HG02759 (cell line): ENCODE measurements at regions not wholly inside any gene's neighbourhood (a gene's known extent, or its start where the extent isn't known, plus 50 kb on each side); places are given as distances from the start of the nearest gene placed in this dataset.
"Not testable (repeated sequence)": the region's sequence is repeated elsewhere in the genome, so short reads cannot be mapped to it uniquely, and the experiment has no call there.

ENCODE experiments used
- ATAC-seq: cut with Tn5 transposase; IDR thresholded peaks from one replicate; pipeline ENCODE4 v1.9.1; 2021; ENCODE audit warnings: mild to moderate bottlenecking, moderate library complexity; ENCODE audit not compliant: unreplicated experiment

- peak; percentile 1 for ATAC-seq
These were observed 120.4 kb upstream of the ZNF184 start for GRCh38 chr6:27593200-27593818.

- ATAC-seq = peak; percentile 94
These were observed 119.7 kb upstream of the ZNF184 start for GRCh38 chr6:27592481-27593199.

GRCh38 chr6:27591699-27592480, 119.0 kb upstream of the ZNF184 start:
- ATAC-seq = no peak

GRCh38 chr6:27585316-27585715, 112.4 kb upstream of the ZNF184 start:
- not testable (repeated sequence) for ATAC-seq

GRCh38 chr6:27584326-27584725, 111.4 kb upstream of the ZNF184 start:
- ATAC-seq = no peak

- ATAC-seq = no peak
These were observed 110.2 kb upstream of the ZNF184 start for GRCh38 chr6:27582928-27583725.

- no peak for ATAC-seq
These were observed 107.1 kb upstream of the ZNF184 start for GRCh38 chr6:27579973-27580372.

- ATAC-seq = no peak
These were observed 105.0 kb upstream of the ZNF184 start for GRCh38 chr6:27577922-27578321.

GRCh38 chr6:27575594-27576361, 102.9 kb upstream of the ZNF184 start:
- ATAC-seq = no peak

- no peak for ATAC-seq
These were observed 95.5 kb upstream of the ZNF184 start for GRCh38 chr6:27568226-27568897.

GRCh38 chr6:27565839-27566779, 93.2 kb upstream of the ZNF184 start:
- no peak for ATAC-seq

GRCh38 chr6:27562027-27562410, 89.1 kb upstream of the ZNF184 start:
- ATAC-seq = no peak

- no peak for ATAC-seq
These were observed 85.3 kb upstream of the ZNF184 start for GRCh38 chr6:27558028-27558724.

- ATAC-seq = no peak
These were observed 83.5 kb upstream of the ZNF184 start for GRCh38 chr6:27556406-27556805.

GRCh38 chr6:27553123-27553904, 80.4 kb upstream of the ZNF184 start:
- ATAC-seq = peak; percentile 78

- ATAC-seq = no peak
These were observed 78.7 kb upstream of the ZNF184 start for GRCh38 chr6:27551607-27552006.

GRCh38 chr6:27550692-27551091, 77.8 kb upstream of the ZNF184 start:
- no peak for ATAC-seq
